ENCODE measurements at regions not wholly inside any gene's neighbourhood (a gene's known extent, or its start where the extent isn't known, plus 50 kb on each side); places are given as distances from the start of the nearest gene placed in this dataset.

DNA sequence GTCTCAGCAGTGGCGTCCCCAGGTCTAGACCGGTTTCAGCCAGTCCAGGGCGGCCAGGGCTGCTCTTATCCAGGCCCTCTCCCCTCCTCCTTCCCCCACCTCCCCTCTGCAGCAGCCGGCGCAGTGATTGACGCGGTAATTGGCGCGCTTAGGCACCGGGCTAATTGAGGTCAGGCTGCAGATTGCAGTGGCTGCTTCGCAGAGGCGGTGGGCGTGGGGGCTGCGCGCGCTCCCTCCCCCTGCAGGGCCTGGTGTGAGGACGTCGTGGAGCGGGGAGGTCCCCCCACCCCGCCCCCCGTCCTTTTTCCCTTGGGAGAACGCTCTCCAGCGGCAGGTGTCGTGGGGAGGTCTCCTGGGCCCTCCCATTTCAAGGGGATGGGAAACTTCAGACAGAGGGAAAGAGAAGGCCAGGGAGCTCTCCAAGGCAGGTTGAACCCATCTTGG is 70.4 kb upstream of the BLCAP start:
- DNase-seq = no peak

DNA sequence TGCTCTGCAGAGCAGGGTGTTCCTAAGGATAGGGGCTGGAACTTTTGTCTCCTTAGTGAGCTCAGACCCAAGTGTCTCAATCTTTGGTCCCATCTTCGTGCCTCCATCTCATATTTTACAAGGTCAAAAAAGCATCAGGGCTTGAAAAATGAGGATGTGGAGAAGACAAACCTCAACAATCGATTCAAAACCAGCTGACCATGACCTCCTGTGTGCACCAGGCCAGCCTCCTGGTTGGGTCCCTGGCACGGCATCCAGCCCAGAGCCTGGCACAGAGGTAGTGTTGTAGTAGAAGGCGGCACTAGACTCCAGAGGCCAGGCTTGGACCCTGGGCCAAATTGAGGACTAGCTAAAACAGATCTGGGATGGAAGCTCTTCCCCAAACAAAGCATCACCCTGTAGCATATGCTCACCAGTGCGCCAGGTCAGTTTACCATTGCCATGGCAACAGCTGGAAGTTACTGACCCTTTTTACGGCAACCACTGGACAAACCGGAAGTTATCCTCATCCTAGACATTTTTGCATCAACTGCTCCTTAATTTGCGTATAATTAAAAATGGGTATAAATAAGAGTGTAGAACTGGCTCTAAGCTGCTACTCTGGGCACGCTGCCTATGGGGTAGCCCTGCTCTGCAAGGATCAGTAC is 69.3 kb upstream of the BLCAP start:
- no peak for DNase-seq

DNA sequence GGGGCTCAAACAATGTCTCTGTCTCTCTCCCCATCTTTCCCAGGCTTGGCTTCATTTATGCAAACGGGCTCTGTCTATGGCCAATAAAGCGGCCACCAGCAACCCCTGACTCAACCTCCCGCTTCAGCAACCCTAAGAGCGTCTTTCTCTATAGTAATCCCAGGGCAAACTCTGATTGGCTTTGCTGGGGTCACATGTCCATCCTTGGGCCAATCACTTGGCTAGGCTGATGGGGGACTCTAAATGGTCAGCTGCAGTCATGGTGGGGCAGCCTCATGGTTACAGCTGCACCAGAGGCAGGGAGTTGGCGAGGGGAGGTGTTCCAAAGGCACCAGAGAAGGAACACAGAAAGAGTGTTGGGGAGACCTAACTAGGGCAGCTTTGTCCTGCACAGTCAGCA is 68.5 kb upstream of the BLCAP start:
- DNase-seq = no peak

DNA sequence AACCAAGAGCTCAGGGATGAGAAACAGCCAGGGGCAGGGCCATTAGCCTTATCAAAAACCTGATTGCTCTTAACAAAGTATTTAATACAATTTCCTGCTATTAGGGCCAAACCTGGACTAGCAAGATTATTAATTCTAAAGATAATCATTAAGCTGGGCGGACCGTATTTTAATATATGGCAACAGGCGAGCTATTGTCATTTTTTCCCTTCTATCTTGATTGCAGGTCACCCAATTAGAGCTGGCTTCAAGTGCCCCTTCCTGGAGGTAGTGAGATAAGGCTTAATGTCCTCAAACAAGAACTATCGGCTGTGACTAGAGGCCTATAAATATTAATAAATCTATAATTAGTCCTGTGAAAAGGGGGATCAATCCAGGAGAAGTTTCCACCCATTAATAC is 66.0 kb upstream of the BLCAP start:
- DNase-seq = no peak

DNA sequence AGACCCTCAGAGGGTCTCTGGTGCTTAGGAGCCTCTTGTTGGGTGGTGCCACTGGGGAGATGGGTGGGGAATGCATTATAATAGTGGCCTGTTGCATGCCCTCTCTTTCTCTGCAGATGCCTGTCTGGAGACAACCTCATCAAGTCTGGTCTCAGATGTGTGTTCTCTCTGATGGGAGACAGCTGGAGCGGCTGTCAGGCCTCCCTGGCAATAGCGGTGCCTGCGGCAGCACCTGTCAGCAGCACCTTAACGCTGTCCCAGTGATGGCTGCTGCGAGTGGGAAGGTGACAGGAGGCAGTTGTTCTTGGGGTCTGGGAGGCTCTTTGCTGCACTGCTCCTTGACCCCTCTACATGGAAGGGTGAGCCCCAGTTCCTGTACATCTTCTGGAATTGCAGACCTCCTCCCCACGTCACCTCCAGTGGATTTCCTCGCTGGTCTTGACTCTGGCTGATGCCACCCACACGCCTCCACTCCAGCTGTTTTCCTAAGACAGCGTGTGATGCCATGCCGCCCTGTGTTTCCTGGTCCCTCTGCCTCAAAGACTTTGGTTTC is 63.3 kb upstream of the BLCAP start:
- no peak for DNase-seq

DNA sequence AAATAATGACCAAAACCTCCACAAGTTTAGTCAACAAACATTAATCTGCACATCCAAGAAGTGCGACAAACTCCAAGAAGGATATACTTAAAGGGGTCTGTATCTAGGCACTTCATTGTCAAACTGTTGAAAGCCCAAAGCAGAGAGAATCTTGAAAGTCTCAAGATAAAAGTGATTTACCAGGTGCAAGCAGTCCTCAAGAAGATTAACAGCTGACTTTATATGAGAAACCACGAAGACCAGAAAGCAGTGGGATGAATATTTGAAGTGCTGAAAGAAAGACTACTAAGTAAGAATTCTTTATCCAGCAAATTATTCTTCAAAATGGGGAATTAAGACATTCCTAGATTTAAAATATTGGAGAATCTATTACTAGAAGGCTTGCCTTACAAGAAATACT is 58.4 kb upstream of the BLCAP start:
- no peak for DNase-seq

DNA sequence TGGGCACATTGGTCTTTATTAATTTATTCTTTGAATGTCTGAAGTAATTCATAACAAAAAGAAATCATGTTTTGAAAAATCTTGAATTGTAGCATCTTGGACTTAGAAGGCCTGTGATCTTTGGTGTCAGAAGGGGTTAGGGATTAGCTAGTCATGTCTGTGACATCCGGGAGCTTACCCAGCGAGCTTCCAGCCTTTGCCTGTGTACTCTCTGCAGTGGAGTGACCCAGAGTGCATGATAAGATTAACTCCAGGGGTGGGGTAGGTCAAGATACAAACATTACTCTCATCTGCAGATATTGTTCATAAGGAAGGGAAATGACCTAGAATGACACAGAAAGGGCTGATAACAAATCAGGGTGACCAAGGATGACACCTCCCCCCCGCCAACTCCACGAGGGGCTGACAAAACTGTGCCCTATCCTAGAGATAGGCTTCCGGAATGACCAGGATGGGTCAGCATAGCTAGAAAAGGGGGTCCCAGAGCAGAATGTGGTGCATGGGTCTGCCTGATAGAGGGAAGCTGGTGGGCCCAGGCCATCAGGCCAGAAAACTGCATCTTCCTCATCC is 56.6 kb upstream of the BLCAP start:
- no peak for DNase-seq

DNA sequence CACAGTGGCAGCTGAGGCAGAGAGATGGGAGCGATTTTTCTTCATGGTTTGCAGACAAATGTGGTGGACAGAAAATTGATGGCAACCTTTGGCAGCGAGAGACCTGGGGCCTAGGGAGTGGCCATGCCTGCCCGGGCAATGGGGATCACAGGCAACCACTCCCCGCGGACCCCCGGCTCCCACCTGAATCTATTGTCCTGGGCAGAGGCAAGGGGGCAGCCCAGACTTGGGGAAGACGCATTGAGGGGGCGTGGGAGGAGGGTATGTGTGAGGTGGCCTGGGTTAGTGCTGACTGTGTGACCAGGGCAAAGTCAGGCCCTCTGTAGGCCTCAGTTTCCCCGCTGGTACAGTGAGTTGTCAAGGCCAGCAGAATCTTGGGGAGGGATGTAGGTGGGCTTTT is 53.6 kb upstream of the BLCAP start:
- DNase-seq = no peak

DNA sequence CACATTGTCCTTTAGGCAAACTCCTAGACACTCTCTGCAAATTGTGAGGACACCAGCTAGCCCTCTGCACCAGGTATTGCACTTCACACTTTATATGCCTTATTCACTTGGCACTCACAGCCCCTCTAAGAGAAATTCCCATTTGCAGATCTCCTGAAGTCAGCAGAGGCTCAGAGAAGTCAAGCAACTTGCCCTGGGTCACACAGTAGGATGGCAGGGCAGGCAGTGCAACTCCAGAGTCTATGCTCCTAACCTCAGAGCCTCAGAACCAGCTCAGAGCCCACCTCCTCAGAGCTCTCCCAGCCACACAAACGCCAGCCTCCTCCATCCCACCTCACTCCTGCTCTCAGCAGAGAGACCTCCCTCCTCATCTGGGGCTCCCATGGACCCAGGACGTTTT is 52.4 kb upstream of the BLCAP start:
- DNase-seq = no peak

DNA sequence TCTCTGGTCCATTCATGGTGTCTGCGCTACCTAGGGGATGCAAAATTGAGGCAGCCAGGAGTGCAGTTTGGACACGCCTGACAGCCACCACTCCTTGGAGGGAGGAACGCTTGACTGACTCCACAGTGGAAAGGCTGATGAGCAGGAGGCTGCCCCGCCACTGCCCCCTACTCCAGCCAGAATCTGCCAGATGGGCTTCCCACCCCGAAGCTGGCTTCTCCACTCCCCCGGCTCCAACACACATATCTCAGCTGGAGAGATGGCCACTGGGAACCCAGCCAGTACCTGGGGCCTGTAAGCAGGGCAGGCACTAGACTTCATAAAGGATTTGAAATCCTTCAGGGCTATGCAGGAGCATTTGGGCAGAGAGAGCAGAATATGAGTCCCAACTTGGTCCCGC is 51.4 kb upstream of the BLCAP start:
- DNase-seq = no peak

DNA sequence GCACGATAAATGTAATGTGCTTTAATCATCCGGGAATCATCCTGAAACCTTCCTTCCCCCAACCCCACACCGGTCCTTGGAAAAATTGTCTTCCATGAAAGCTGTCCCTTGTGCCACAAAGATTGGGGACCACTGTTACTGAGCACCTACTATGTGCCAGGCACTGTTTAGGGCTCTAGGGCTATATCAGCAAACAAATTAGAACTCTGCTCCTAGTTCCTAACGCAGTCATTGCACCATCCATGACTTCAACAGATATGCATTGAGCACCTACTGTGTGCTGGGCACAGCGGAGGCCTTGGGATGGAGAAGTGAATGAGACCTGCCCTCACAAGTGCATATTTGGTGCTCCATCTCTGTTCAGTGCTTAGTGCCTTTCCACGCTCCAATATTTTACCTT is 50.3 kb upstream of the BLCAP start:
- no peak for DNase-seq

All from fibroblast of skin of scalp (primary cell).